NCI-H526 treated with DMSO at 0.1 percent for 48 hours (cell line): ENCODE measurements at regions not wholly inside any gene's neighbourhood (a gene's known extent, or its start where the extent isn't known, plus 50 kb on each side); places are given as distances from the start of the nearest gene placed in this dataset.
"Not testable (repeated sequence)": the region's sequence is repeated elsewhere in the genome, so short reads cannot be mapped to it uniquely, and the experiment has no call there.

Source experiments
- DNase-seq: peaks from one replicate; lab custom pipeline; 2025; lab: John Stamatoyannopoulos, UW

- DNase-seq, result no peak
These were observed 300.6 kb downstream of the SATB1 start for GRCh38 chr3:18124501-18124900.

- no peak for DNase-seq
These were observed 302.9 kb downstream of the SATB1 start for GRCh38 chr3:18122264-18122663.

GRCh38 chr3:18121020-18121419 lies 304.1 kb downstream of the SATB1 start:
- DNase-seq, result no peak

DNA sequence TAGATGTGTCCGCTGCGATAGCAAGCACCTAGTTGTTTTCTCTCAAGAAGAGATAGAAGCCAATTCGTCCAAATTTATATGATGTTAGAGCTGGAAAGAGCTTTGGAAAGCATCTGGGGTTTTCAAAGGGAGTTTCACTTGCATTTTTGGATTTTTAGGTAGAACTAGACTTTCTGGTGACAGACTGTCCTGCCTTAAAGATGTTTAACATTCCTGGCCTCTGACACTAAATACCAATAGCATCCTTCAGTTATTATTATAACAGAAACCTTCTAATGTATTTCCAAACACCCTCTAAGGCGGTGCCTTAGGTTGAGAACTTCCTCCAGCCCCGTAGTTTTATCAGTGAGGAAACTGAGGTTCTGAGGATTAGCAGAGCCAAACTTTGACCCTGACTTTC lies 305.3 kb downstream of the SATB1 start:
- DNase-seq, result no peak

DNA sequence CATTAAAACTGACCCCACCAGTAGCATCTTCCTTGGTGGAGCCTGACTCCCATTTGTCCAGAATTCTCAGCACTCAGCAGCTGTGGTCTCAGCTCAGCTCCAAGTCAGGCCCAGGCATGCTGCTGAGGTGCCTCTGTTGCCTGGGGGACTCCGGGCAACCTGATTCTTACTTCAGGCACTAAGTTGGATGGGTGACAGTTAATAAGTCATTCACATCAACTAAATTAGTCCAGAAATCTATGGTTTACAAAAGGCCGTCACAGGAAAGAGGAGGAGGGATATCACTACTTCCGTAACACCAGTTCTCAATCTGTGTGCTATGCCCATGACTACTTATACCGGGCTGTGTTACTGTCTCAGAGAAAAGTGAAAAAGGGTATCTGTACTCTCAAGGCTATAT lies 310.2 kb downstream of the SATB1 start:
- no peak for DNase-seq

GRCh38 chr3:18113417-18113816 lies 311.7 kb downstream of the SATB1 start:
- no peak for DNase-seq

GRCh38 chr3:18112674-18113375 lies 312.3 kb downstream of the SATB1 start:
- DNase-seq, result peak; percentile 40

DNA sequence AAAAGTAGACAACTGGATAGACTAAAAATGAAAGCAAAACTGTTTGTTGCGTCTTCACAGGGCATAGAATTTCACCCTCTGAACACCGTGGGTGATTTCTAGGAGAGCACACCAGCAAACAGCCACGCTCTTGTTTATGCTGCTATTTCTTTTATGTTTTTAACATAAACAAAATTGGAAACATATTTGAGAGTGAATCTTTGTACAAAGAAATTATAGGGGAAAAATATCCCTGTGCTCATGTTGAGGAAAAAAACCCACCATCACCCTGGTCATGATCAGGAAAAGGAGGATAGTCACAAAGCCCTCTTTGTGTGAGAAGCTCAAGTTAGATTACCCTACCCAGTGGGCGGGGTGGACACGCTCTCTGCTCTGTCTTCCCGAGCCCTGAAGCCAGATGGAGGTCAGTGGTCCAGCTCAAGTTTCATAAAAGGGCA lies 313.3 kb downstream of the SATB1 start:
- peak; percentile 76 for DNase-seq

DNA sequence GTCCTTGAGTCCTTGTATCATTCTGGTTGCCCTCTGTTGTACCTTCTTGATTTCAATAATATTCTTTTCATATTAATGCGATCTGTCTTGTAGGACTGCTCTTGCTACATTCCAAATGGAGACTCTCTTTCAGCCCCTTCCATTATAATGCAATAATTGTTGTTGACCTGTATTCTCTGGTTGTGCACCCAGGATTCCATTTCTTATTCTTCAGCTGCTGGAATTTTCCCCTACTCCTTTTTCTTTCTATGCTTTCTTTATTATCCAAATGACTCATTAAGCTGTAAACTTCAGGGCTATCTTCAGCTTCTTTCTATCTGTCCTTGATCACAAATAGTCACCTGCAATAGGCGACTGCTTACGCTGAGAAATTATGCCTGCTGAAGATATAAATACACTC lies 321.5 kb downstream of the SATB1 start:
- DNase-seq, result no peak

DNA sequence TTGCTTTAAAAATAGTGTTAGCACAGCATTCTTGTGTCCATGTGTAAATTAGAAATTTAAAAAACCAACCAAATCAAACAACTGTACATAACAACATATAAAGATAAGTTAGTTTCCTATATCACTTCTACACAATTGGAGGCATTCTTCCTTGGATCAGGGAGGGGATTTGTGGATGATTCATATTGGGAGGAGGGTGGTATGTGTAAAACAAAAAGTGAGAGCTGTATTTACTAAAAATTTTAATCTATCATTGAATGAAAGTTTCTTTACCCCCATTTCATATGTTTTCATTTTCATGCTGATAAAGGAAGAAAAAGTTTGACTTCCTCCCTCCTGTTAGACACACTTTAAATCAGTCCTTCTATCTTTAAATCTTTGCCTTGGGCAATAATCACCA lies 325.0 kb downstream of the SATB1 start:
- DNase-seq, result no peak

DNA sequence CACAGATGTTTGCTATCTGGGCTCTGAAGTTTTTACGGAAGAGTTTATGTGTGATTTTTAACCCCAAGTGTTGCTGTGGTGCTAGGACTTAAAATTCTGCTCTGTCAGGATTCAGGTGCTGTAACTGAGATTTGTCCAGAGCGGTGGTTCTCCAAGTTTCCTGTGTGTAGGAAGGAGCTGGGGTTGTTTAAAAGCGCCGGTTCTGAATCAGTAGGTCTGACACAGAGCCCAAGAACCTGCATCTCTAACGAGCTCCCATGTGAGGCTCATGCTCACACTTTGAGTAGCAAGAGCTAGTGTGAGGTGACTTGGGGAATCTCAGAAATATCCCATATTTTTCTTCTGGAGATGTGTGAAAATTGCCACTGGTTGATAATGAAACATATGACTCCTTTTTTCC lies 325.5 kb downstream of the SATB1 start:
- DNase-seq, result no peak

DNA sequence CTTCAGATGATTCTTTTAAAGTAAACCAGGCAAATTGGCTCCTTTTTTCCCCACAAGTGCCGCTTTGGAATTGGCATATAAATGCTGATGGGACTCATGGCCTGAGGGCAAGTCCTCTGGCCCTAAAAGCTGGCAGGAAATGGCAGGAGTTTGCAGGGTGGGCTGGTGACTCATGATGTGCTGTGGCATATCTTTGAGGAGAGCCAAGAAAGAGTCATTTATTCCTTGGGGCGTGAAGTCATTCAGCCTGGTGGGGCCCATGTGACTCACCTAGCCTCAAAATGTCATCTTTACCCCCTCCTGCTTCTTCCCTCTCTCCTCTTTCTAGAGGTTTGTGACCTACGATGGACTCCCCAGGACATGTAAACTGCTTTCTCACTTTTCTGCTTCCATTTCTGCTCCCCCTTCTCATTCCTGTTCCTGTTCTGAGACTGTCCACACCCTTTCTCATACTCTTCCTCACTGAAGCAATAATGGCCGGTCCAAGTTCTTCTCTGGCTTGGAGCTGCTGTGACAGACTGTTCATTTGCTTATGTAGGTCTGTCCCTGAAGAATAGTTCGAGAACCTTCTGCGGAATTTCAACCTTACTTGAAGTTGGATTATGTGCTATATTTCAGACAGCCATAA lies 326.1 kb downstream of the SATB1 start:
- no peak for DNase-seq

- DNase-seq, result no peak
These were observed 327.1 kb downstream of the SATB1 start for GRCh38 chr3:18097989-18098388.

- no peak for DNase-seq
These were observed 327.7 kb downstream of the SATB1 start for GRCh38 chr3:18097473-18097872.

- DNase-seq, result no peak
These were observed 332.4 kb downstream of the SATB1 start for GRCh38 chr3:18092726-18093125.

DNA sequence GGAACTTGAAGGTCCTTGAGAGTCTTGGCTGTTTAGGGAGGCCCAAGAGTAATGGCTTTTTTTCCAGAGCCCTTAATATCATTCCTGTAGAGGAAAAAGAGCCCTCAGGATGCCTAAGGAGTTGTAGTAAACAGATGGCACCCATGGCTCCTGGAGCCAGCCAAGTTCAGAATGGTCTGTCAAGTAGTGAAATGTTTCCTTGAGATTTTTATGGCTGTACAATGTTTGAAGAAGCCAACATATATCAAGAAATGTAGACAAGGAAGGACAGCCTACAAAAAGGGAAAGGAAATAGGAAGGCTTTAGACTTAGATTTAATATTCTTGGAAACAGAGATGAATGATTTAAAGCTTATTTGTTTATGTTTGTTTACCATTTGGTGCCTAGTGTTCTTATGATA lies 334.8 kb downstream of the SATB1 start:
- DNase-seq, result no peak

DNA sequence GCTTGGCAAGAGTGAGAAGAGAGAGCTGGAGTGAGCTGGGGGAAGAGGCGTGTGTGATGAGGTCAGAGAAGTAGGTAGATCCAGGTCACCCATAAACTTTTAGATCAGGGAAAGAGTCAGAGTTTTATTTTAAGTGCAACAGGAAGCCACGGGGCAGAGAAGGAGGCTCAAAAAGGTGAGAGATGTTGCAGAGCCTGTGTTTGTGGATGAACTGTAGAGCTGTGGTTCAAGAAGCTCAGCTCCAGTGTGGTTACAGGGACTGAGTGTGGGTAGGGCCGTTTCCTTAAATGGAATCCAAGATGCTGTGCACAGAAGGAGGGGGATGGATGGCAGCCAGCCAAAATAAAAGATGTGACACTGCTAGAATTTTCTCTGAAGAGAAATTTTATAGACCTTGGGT lies 337.2 kb downstream of the SATB1 start:
- no peak for DNase-seq

DNA sequence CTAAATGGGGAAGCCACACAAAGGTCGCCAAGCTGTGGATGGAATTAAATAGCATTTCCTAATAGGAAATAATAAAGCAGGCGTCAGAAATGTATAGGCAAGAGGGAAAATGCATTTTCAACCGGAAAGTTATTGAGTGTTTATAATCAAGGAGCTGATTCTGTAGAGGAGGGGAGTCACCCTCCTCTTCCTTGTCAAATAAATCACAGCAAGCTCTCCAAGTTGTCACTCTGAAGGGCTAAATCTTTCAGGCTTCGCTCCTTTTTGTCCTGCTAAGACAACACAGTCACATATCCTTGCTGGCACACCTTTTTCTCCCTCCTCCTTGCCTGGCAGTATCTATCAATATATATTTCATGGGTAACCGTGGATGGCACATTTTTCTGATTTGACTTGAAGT lies 338.4 kb downstream of the SATB1 start:
- DNase-seq, result no peak

DNA sequence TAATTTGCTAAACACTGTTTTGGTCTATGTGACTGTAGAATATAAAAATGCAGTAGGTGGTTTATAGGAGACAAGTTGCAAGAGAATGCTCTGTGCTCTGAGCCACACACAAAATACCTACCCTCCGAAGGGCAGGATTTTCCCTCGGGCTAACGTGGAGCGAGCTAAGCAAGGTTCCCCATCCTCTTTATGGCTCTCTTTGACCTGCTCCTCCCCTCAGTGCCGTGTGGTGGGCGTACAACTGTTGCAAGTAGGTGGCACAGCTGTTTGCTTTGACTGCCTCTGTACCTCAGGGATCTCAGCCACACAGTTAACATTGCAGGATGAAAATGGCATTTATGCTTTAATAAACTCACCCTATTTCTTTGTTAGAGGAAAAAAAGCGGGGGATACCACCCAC lies 339.1 kb downstream of the SATB1 start:
- DNase-seq, result no peak

GRCh38 chr3:18085429-18085828 lies 339.7 kb downstream of the SATB1 start:
- DNase-seq, result no peak

DNA sequence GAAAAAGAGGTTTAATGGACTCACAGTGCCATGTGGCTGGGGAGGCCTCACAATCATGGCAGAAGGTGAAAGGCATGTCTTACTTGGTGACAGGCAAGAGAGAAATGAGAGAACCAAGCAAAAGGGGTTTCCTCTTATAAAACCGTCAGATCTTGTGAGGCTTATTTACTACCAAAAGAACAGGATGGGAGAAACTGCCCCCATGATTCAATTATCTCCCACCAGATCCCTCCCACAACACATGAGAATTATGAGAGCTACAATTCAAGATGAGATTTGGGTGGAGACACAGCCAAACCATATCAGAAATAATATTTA lies 340.8 kb upstream of the TBC1D5 start:
- not testable (repeated sequence) for DNase-seq

GRCh38 chr3:18082551-18083272 lies 340.3 kb upstream of the TBC1D5 start:
- no peak for DNase-seq

DNA sequence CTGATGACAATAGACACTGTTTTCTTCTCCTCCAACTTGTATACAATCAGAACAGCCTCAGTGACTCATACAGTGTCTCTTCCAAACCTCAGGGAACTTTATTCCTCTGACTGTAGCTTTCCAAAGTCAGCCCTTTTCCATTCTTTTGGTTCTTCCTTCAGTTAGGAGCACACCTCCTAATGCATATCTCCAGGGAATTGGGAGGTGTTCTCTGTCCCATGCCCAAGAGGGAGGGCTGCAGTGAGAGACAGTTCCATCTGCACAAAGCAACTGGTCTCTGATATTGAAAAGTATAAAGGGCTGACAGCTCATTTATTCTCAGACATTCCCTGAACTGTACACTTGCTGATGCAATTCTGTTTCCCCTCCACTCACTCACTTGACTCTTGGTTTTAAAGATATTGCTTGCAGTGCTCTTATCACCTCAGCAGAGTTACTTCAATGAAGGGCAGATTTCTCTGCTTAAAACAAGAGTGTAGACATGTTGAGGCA lies 337.8 kb upstream of the TBC1D5 start:
- no peak for DNase-seq
